DND-41 (cell line): ENCODE measurements at regions not wholly inside any gene's neighbourhood (a gene's known extent, or its start where the extent isn't known, plus 50 kb on each side); places are given as distances from the start of the nearest gene placed in this dataset.
"Not testable (repeated sequence)": the region's sequence is repeated elsewhere in the genome, so short reads cannot be mapped to it uniquely, and the experiment has no call there.

ENCODE experiments used
- CTCF ChIP-seq: IDR thresholded peaks from 2 replicates; pipeline ENCODE4 v1.5.1; 2012; ENCODE audit warnings: borderline replicate concordance, low read length, moderate library complexity, mild to moderate bottlenecking; ENCODE audit not compliant: poor library complexity, severe bottlenecking; ENCODE audit errors: extremely low read depth
- EZH2 ChIP-seq: IDR thresholded peaks from 3 replicates; pipeline ENCODE4 v1.6.1; 2012; ENCODE audit warnings: borderline replicate concordance, low read depth, mild to moderate bottlenecking, moderate library complexity, low read length, inconsistent platforms; ENCODE audit not compliant: severe bottlenecking

GRCh38 chr7:65572581-65572980, 198.9 kb downstream of the ZNF92 start:
- not testable (repeated sequence) for TF ChIP-seq EZH2, CTCF
